ENCODE measurements at regions not wholly inside any gene's neighbourhood (a gene's known extent, or its start where the extent isn't known, plus 50 kb on each side); places are given as distances from the start of the nearest gene placed in this dataset.

DNA sequence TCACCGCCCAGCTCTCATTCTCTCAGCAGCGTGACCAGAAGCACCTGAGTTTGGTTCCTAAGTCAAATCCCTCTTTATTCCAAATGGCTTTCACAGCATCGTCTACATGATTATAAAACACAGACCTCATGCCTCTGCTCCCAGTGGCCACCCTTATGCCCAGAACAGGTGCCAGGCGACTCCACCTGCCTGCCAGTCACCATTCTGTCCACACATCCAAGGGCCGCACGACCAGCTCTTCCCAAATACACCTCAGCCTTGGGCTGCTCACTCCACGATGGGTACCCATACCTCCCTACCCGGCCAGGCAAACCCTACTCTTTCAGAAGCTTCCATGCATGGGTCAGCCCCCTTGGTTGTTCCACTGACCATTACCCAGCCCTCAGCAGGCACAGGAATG, 851.6 kb upstream of the SALL3 start:
- DNase-seq: no peak

DNA sequence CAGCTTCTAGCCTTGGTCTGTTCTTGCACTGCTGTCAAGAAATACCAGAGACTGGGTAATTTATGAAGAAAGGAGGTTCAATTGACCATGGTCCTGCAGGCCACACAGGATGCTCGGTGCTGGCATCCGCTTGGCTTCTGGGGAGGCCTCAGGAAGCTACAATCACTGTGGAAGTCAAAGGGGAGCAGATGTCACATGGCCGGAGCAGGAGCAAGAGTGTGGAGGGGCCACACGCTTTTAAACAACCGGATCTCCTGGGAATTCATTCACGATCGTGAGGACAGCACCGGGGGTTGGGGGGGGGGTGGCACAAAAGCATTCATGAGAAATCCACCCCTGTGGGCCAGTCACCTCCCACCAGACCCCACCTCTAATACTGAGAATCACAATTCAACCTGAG, 850.4 kb upstream of the SALL3 start:
- no peak for DNase-seq

DNA sequence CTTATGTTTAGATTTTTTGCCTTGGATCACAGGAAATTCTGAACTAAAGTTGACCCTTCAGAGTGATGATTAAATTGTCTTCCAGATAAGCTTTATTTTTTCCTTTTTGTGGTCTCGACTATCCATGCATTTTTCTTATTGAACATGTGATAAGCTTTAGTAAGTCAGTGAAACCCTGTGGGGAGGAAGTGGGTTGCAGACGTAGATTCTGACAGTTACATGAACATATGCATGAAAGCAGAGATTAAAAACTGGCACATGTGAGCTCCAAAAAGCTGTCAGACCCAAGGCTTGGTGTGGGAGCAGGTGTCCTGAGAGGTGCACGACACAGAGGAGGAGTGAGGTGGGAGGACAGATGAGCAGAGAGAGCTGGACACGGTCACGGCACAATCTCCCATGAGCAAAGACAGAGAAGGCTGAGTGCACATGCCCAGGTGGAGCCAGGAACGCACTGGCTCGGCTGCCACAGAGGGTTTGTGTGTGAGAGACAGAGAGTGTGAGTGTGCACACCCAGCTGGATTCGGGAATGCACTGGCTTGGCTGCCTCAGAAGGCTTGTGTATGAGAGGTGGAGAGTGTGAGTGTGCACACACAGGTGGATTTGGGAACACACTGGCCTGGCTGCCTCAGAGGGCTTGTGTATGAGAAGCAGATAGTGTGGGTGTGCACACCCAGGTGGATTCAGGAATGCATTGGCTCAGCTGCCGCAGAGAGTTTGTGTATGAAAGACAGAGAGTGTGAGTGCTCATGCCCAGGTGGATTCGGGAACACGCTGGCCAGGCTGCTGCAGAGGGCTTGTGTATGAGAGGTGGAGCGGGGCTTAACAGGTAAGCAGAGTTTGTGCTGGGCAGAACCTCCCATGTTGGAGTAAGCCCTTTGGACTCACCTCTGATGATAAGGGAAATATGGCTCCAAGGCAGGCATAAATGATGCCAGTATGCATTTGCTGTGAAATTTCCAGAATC, 849.1 kb upstream of the SALL3 start:
- DNase-seq: no peak

DNA sequence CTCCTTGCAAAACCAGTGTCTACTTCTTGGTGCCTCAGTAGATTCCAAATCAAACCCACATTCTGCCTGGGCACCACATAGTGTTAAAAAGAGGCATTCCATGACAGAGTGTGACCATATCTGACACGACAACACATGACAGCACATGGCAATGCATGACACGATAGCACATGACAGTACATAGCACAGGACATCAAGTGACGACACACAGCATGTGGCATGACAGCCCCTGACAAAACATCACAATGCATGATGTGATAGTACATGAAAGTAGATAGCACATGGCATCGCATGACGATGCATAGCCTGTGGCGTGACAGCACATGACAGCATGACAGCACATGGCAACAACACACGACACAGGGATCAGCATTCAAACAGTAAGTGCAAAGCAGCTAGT, 845.9 kb upstream of the SALL3 start:
- no peak for DNase-seq

DNA sequence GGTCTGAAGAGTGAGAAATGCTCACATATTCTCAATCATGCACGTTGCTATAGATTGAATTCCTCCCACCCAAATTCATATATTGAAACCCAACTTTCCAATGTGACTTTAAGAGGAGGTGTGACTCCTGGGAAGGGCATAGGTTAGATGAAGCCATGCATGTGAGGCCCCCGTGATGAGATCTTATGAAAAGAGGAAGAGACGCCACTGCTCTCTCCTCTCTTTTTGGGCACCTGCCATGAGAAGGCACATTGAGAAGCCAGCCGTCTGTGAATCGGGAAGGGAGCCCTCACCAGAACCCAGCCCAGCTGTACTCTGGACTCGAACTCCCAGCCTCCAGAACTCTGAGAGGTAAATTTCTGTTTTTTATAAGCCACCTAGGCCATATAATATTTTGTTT, 842.6 kb upstream of the SALL3 start:
- no peak for DNase-seq

DNA sequence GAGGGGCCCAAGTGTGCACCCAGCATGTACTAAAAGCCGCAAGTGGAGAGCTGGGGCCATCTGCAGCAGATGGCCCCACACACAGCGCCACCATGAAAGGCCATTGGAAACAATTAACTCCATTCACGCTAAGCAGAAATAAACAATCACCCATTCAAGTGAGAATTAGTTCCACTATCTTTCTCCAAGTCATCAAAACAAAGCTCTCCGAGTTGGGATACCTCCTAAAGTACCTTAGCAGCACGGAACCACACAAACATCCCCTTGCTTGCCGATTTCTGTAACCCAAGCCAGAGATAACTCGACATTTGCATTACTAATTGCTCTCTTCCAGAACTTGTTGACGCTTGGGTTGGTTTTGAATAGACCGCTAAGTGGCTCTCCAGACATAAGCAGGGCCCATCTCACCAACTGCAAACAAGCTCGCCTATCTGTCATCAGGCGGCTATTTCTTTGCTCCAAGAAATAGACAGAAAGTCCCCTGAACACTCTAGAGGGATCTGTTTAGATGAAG, 840.6 kb upstream of the SALL3 start:
- no peak for DNase-seq

DNA sequence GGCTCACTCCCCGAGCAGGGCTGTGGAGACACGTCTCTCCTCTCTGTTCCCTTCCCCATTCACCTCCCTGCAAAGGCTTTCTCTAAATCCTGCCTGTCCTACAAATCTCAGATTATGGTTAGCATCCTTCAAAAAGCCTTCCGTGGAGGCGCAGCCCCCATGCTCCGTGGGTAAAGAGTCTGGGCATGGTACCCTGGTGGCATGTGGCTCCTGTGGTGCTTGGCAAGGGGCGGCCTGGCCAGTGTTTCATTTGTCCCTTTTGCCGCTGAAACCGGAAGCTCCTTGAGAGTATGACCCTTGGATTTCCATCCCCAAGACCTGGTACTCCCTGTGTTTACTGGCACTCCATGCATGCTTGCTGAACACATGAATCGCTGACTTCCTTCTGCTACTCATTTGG, 839.3 kb upstream of the SALL3 start:
- DNase-seq: no peak

DNA sequence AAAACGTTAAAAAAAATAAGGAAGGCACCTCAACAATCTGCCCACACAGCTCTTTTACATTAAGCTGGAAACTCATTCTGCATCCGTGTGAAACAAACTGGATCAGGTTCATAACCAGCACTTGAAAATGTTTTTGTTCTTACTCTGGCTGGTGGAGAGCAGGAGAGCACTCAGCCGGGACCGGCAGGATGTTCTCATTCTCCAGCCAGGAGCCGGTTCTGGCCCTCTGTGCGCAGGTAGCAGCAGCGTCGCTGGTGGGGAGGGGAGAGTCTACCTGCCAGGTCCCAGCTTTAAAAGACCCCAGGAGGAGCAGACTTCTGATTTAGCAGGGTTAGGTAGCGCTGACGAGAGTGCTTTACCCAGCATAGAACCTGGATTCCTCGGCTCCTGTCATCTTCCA, 834.9 kb upstream of the SALL3 start:
- no peak for DNase-seq

DNA sequence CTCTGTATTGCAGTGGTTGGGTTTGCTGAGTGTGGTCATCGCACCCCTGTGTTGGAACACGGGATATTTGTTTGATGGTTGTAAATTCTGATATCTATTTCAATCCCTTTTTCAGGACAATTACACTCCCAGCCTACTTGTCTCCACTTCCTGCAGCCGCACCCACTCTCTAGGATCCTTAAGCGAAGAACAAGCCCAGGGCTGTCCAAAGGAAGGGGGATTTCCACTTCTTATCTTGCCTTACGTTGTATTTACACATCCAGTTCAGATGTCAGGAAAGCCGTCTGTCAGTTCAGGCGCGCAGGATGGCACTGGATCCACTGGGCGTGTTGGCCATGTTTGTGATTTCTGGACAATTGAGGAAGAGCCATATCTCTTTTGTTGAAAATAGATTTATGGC, 834.5 kb upstream of the SALL3 start:
- no peak for DNase-seq

DNA sequence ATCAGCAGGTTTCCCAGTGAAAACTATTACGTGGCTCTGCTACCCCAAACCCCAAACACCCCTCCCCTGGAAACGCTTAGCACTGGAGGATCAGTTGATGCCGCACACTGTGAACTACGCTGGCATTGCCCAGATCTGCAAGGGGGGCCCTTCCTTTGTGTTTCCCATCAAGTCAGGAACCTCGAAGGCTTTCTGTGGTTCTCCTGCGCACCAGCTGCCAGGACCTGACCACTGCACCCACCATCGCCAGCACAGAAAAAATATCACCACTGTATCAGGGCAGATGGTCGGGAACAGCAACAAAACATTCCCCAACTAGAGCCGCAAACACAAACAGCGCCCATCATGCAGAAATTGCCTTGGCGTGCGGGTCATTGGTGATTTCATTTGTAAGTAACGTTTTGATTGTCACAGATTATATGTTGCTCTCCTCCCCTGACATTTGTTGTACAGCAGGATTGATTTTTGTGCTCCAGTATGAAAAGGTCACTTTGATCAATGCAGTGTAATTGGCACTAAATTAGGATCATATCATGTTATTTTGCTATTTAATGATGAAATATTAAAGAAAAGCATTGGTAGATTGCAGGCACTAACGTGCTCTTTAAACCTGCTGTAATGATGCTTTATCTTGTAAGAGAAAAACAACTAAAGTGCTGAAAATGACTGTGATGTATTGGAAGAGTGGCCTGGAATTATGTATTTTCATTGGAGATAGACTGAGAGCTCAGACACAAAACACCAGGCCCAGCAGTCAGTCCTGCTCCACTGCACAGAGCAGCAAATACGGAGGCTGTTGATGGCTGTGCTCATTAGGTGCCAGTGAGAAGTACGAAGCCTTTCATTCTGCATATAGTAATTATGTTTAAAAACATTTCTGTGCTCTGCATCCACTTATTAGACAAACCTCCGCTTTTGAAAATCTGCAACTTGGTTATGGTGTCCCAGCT, 833.2 kb upstream of the SALL3 start:
- no peak for DNase-seq

DNA sequence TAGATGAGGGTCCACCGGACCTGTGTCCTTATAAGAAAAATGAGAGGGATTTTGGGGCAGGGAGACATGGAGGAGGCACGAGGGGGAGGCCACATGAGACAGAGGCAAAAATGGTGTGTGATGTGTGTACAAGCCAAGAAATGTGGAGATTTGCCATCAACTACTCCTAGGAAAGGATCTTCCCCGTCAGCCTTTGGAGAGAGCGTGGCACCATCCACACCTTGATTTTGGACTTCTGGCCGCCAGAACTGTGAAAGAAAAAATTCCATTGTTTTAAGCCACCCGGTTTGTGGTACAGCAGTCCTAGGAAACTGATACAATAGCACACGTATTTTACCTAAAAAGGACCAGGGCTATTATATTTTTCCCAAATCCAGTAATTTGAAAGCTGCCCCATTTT, 829.0 kb upstream of the SALL3 start:
- no peak for DNase-seq

DNA sequence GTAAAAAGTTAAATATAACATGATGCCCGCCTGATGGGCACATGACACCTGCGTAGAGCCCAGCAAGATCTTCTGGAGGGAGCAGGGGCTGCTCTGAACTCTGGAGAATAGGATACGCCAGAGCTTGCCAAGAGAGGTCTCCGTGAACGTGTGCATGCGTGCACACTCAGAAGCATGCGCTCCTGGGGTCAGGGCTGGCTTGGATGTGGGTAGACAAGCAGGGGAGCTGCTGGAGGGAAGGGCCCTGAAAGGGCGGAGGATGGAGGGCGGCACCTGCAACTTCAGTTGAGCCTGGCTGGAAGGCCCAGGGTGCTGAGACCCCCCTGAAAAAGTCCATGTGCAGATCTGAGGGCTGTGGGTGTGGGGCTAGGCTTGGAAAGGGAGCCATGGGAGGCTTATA, 828.4 kb upstream of the SALL3 start:
- no peak for DNase-seq

DNA sequence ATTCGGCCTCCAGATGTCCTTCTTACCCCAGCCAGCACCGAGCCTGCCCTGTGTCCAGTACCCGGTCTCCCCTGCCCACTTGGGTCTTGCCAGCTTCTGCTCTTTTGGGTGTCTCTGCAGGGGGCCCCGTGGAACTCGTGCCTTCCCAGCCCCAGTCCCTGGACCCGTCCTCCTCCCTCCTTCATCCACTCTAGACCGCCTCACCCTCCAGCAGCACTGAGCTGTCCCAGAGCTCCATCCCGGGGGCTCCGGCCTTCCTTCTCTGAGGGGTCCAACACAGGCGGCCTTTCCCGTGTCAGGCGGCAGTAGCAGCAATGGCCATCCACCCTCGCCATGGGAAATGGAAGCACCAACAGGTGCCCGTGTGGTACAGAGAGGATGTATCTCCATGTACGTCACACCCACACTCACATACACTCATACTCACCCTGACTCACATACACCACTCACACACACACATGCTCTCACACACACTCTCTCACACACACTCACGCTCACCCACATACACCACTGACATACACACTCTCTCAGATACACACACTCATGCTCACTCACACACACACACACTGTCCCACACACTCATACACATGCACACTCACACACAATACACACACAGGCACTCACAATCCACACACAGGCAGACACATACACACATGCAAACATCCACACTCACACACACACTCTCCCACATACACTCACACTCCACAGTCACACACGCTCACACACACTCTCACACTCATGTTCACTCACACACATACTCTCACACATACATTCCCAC, 827.5 kb upstream of the SALL3 start:
- no peak for DNase-seq

DNA sequence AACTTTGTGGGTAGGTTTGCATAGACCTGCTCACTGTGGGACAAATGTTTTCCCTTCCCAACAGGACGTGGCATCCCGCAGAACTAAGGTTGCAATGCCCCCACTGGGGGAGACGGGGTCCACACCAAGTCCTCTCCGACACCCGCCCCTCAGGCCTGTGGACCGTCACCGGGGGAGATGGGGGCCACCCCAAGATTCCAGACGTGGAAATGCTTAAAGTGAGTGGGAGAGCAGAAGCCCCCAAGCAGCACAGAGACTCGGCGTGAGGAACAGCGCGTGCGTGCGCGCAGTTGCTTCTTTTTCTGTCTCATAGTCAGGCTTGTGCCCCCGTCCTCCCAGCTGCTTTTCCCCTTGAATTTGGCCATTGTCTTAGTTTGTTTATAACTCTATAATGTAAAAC, 826.3 kb upstream of the SALL3 start:
- DNase-seq: no peak

DNA sequence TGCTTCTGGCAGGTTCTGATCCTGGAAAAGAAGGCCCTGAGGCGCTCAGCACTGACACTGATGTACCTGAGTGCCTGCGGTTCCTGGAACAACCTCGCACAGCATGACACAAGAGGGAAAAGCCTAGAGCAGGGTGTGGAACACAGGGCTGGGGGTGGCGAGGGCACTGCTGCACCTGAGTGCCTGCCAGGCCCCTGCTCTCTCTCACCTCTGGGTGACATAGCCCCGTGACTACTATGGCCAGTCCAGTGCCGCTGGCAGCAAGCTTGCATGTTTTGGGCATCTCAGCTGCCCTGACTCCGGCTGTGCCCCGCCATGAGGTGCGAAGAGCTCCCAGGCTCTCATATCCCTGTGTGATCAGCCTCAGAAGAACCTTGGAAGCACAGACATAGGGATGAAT, 825.2 kb upstream of the SALL3 start:
- no peak for DNase-seq

DNA sequence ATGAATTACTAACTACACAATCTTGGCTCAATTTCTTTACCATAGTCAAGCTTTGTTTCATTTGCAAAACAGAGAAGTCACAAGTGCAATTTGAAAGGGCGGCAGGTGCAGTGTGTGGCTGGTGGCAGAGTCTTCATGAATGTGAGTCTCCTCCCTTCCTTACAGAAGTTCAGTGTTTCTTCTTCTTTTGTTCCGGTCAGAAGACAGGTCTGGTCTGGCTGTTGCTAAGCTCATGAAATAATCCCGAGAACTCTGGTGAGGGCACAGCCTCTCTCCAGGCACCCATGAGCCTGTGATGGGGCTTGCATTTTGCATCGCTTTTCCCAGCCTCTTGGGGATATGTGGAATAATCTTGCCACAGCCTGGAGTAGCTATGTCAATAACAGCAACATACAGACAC, 824.8 kb upstream of the SALL3 start:
- DNase-seq: no peak

DNA sequence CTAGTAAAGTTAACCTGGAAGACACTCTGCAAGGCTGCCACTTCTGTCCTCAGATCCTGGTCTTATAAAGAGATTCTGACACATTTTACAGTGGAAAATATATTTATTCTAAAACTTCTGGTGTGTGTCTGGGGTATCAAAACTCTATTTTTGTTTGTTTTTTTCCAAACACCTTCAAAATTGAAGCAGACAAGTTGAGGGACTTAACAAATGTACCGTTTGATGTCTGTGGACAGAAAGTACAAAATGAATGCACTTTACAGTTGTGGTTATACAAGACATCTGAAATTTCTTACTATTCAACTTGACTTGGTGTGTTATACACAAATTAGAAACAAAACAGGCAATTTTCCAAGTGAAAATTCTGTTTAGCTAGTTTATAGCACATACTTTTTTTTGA, 823.2 kb upstream of the SALL3 start:
- no peak for DNase-seq

DNA sequence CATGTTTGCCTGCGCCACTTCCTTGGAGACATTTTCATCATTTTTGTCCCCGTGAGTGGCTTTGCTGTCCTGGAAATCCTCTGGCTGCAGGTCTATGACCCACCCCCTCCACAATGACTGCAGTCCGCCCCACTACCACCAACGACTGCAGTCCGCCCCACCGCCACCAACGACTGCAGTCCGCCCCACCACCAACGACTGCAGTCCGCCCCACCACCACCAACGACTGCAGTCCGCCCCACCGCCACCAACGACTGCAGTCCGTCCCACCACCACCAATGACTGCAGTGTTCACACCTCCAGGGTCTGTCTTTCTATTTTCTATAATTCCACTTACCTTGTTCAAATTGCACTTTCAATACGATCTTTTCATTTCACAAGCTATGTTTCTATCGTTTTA, 820.7 kb upstream of the SALL3 start:
- no peak for DNase-seq

DNA sequence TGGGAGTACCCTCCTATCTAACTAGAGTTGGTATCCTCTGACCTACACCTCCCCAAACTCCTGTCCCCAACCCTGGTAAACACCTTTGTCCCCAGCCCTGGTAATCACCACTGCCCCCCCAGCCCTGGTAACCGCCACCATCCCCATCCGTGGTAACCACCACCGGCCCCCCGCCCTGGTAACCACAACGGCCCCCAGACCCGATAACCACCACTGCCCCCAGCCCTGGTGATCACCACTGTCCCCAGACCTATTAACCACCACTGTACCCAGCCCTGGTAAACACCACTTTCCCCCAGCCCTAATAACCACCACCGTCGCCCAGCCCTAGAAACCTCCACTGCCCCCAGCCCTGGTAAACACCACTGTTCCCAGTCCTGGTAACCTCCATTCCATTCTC, 820.2 kb upstream of the SALL3 start:
- no peak for DNase-seq

DNA sequence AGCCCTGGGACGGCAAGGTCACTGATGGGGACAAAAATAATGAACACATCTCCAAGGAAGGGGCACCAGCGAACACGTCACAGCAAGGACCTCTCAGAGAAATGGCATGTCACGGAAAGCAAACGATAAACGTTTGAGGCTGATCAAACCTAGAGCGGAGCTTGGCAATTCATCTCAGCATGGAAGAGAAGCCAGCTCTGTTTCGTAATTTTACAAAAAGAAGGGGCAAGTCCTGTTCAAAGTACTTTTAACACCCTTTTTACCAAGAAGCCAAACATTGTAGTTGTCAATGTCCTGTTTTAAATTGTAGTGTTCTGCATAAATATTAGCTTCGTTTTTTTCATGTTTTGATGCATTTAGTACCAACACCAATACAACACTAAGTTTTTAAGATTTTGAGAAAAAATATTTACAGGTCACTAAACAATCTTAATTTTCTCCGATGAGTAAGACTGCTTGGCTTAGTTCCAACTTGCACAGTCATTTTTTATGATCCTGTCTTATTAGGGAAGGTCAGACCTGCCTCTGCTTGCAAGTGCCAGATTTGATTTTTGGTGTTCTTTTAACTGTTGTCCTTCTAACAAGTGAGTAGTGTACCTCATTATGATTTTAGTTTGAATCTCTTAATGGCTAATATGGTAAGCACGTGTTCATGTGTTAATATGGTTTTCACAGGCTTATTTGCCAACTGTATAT, 818.5 kb upstream of the SALL3 start:
- no peak for DNase-seq

DNA sequence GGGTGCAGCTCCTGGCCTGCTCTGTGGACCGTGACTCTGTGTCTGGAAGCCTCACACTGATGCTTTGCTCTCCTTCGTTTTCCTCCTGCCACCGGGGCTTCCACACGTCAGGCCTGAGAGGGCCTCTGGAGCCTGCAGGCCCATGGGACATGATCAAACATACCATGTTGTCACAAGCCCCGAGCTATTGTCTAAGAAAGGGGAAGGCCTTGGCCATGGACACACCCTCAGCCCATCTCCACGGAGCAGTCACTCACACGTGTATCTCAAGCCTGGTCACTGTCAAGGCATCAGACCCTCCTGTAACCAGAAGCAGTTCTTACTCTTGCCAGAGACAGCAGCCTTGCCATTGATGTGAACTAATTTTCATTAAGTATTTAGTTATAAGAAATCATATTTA, 814.1 kb upstream of the SALL3 start:
- DNase-seq: no peak

DNA sequence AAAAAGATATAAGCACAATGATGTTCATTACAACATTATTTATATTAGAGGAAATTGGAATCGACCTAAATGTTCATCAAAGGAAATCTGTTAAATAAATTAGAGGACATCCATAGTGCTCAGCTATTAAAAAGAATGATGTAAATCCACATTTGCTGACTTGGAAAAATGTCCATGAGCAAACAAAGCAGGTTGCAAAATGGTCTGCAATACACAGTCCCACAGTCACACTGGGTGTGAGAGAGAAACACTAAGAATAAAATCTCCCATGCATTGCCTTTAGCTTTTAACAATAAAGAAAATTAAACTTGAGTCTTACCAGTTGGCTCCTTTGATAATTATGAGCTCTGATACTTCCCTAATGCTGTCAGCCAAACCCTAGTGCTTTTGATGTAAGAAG, 811.1 kb upstream of the SALL3 start:
- no peak for DNase-seq

All from right hindlimb (tissue), 1 donor.